Tibial nerve (tissue), 4 donors: ENCODE measurements at regions not wholly inside any gene's neighbourhood (a gene's known extent, or its start where the extent isn't known, plus 50 kb on each side); places are given as distances from the start of the nearest gene placed in this dataset.
"Not testable (repeated sequence)": the region's sequence is repeated elsewhere in the genome, so short reads cannot be mapped to it uniquely, and the experiment has no call there.

Experiments used
- DNase-seq, 2 donors: peaks; one replicate each; pipeline ENCODE4 v3.0.0-alpha.2; 2019; ENCODE audit warnings: low spot score in 2 of 2
- H3K27ac ChIP-seq, 4 donors: fragments of 200-600 bp; sonication (generic) in 3 of 4; one replicate each; pipeline ENCODE4 v1.5.1; 2017 to 2019; ENCODE audit warnings: mild to moderate bottlenecking in 1 of 4
- H3K27me3 ChIP-seq, 2 donors: fragments of 200-600 bp; sonication (generic) in 1 of 2; one replicate each; pipeline versions ENCODE4 v1.5.1 to v1.6.0; 2017 to 2019
- H3K36me3 ChIP-seq, 3 donors: fragments of 200-600 bp; sonication (generic); one replicate each; pipeline ENCODE4 v1.5.1; 2018 to 2019
- H3K4me1 ChIP-seq, 4 donors: fragments of 200-600 bp; sonication (generic) in 3 of 4; one replicate each; pipeline ENCODE4 v1.5.1; 2017 to 2019
- H3K4me3 ChIP-seq, 4 donors: fragments of 200-600 bp; sonication (generic) in 3 of 4; one replicate each; pipeline ENCODE4 v1.5.1; 2017 to 2019; ENCODE audit warnings: mild to moderate bottlenecking in 1 of 4, moderate library complexity in 1 of 4
- H3K9me3 ChIP-seq, 4 donors: fragments of 200-600 bp; sonication (generic) in 3 of 4; one replicate each; pipeline ENCODE4 v1.5.1; 2017 to 2019
- CTCF ChIP-seq, 5 experiments: fragments of 200-600 bp in 3 of 5; fragments of 450-650 bp in 2 of 5; sonication (generic) in 3 of 5; IDR thresholded peaks; one replicate each; pipeline ENCODE4 v1.5.1; 2016 to 2019; ENCODE audit warnings: antibody characterized with exemption in 5 of 5, mild to moderate bottlenecking in 3 of 5, moderate library complexity in 2 of 5
- EP300 ChIP-seq, 2 donors: sonication (generic); formaldehyde crosslinking; IDR thresholded peaks; one replicate each; pipeline ENCODE4 v1.6.1; 2017; ENCODE audit warnings: antibody characterized with exemption in 2 of 2, mild to moderate bottlenecking in 1 of 2
- POLR2A ChIP-seq, 2 donors: fragments of 450-650 bp; IDR thresholded peaks; one replicate each; pipeline ENCODE4 v1.6.1; 2017; ENCODE audit warnings: antibody characterized with exemption in 2 of 2, mild to moderate bottlenecking in 2 of 2, moderate library complexity in 2 of 2
- WGBS, 2 donors: methylation state at CpG; one replicate each; pipeline ENCODE4 v1.1.5; 2018; 5-methylcytosine and 5-hydroxymethylcytosine counted together

GRCh38 chr2:84300696-84301029 is 158.4 kb downstream of the SUCLG1 start:
- H3K9me3 ChIP-seq = peaks cover 0 to 6% (median 0%) of the 10 kb centered on the region in 4 donors
- H3K4me1 ChIP-seq = no peaks in the 10 kb centered on the region
- no peaks in the 10 kb centered on the region for H3K36me3 ChIP-seq
- 66 to 72% methylated on average over 4 of the region's 4 CpGs for WGBS, 2 donors
- TF ChIP-seq CTCF (IDR thresholded peaks at IDR 0.05) = no peak
- no peak for TF ChIP-seq EP300 (IDR thresholded peaks at IDR 0.05)
- no peak for TF ChIP-seq POLR2A (IDR thresholded peaks at IDR 0.05)
- H3K4me3 ChIP-seq = no peak overlapping the region
- H3K27ac ChIP-seq = no peak overlapping the region
- no peaks in the 10 kb centered on the region for H3K27me3 ChIP-seq
- no peak for DNase-seq

GRCh38 chr2:84300001-84300695 is 158.9 kb downstream of the SUCLG1 start:
- WGBS, 2 donors = 63 to 80% methylated on average over 8 of the region's 8 CpGs
- not testable (repeated sequence) for H3K4me1 ChIP-seq, H3K4me3 ChIP-seq, H3K36me3 ChIP-seq, H3K27ac ChIP-seq, DNase-seq, H3K9me3 ChIP-seq, H3K27me3 ChIP-seq

GRCh38 chr2:84299211-84299775 is 159.8 kb downstream of the SUCLG1 start:
- Histone ChIP-seq H3K27me3 (no peaks in the 10 kb centered on the region), H3K27ac (no peak overlapping the region), H3K4me3 (no peak overlapping the region), H3K4me1 (no peaks in the 10 kb centered on the region), H3K36me3 (no peaks in the 10 kb centered on the region), H3K9me3 (no peaks in the 10 kb centered on the region)
- 60 to 69% methylated on average over 3 of the region's 3 CpGs for WGBS, 2 donors
- TF ChIP-seq CTCF (IDR thresholded peaks at IDR 0.05) = no peak
- TF ChIP-seq EP300 (IDR thresholded peaks at IDR 0.05) = no peak
- TF ChIP-seq POLR2A (IDR thresholded peaks at IDR 0.05) = no peak
- no peak for DNase-seq

- H3K36me3 ChIP-seq = no peaks in the 10 kb centered on the region
- H3K27me3 ChIP-seq = no peaks in the 10 kb centered on the region
- no peaks in the 10 kb centered on the region for H3K4me1 ChIP-seq
- H3K9me3 ChIP-seq = no peaks in the 10 kb centered on the region
- H3K27ac ChIP-seq = peak overlapping the region in 1 of 4 donors; percentile 19
- TF ChIP-seq CTCF (IDR thresholded peaks at IDR 0.05) = no peak
- DNase-seq = no peak
- no peak overlapping the region for H3K4me3 ChIP-seq
- 59 to 61% methylated on average over 3 of the region's 3 CpGs for WGBS, 2 donors
These were observed 161.9 kb downstream of the SUCLG1 start for GRCh38 chr2:84297155-84297554.

- 83 to 89% methylated on average over 6 of the region's 6 CpGs for WGBS, 2 donors
- Histone ChIP-seq H3K9me3 (no peaks in the 10 kb centered on the region), H3K27ac (no peak overlapping the region)
These were observed 165.2 kb downstream of the SUCLG1 start for GRCh38 chr2:84293791-84294380.

More at GRCh38 chr2:84293791-84294380, 165.2 kb downstream of the SUCLG1 start:
- Histone ChIP-seq H3K4me3 (no peak overlapping the region), H3K36me3 (no peaks in the 10 kb centered on the region), H3K4me1 (no peaks in the 10 kb centered on the region), H3K27me3 (no peaks in the 10 kb centered on the region)
- no peak for DNase-seq
- TF ChIP-seq POLR2A (IDR thresholded peaks at IDR 0.05) = no peak
- TF ChIP-seq EP300 (IDR thresholded peaks at IDR 0.05) = no peak
- TF ChIP-seq CTCF (IDR thresholded peaks at IDR 0.05) = no peak
